ENCODE measurements at regions not wholly inside any gene's neighbourhood (a gene's known extent, or its start where the extent isn't known, plus 50 kb on each side); places are given as distances from the start of the nearest gene placed in this dataset.

GRCh38 chr13:59299584-59299983, 864.1 kb downstream of the DIAPH3 start:
- TF ChIP-seq, protein P1, sequence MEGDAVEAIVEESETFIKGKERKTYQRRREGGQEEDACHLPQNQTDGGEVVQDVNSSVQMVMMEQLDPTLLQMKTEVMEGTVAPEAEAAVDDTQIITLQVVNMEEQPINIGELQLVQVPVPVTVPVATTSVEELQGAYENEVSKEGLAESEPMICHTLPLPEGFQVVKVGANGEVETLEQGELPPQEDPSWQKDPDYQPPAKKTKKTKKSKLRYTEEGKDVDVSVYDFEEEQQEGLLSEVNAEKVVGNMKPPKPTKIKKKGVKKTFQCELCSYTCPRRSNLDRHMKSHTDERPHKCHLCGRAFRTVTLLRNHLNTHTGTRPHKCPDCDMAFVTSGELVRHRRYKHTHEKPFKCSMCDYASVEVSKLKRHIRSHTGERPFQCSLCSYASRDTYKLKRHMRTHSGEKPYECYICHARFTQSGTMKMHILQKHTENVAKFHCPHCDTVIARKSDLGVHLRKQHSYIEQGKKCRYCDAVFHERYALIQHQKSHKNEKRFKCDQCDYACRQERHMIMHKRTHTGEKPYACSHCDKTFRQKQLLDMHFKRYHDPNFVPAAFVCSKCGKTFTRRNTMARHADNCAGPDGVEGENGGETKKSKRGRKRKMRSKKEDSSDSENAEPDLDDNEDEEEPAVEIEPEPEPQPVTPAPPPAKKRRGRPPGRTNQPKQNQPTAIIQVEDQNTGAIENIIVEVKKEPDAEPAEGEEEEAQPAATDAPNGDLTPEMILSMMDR (IDR thresholded peaks at IDR 0.05; ENCODE audit: poor library complexity): no peak
- TF ChIP-seq EZH2phosphoT487 (IDR thresholded peaks at IDR 0.05; ENCODE audit: low read depth, severe bottlenecking, unreplicated experiment) (no peak), EZH2 (IDR thresholded peaks at IDR 0.05; ENCODE audit: borderline replicate concordance) (no peak)

All from hepatocyte (in vitro differentiated cells).